ENCODE measurements at regions not wholly inside any gene's neighbourhood (a gene's known extent, or its start where the extent isn't known, plus 50 kb on each side); places are given as distances from the start of the nearest gene placed in this dataset.

DNA sequence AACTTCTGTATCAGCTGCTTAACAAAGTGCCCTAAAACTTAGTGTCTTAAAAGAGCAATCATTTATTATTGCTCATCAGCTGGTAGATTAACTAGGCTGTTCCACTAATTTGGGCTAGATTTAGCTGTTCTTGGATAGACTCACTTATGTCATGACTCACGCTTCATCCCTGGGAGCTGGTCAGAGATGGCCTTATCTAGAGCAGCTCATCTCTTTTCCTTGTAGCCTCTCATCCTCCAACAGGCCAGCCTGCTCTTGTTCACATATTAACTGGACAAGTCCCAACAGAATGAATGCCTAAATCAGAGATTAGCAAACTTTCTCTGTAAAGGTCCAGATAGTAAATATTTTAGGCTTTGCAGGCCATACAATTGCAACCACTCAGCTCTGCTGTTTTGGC lies 66.9 kb upstream of the PLAAT1 start:
- TF ChIP-seq, protein P1, sequence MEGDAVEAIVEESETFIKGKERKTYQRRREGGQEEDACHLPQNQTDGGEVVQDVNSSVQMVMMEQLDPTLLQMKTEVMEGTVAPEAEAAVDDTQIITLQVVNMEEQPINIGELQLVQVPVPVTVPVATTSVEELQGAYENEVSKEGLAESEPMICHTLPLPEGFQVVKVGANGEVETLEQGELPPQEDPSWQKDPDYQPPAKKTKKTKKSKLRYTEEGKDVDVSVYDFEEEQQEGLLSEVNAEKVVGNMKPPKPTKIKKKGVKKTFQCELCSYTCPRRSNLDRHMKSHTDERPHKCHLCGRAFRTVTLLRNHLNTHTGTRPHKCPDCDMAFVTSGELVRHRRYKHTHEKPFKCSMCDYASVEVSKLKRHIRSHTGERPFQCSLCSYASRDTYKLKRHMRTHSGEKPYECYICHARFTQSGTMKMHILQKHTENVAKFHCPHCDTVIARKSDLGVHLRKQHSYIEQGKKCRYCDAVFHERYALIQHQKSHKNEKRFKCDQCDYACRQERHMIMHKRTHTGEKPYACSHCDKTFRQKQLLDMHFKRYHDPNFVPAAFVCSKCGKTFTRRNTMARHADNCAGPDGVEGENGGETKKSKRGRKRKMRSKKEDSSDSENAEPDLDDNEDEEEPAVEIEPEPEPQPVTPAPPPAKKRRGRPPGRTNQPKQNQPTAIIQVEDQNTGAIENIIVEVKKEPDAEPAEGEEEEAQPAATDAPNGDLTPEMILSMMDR (IDR thresholded peaks at IDR 0.05; ENCODE audit: insufficient read depth, low read depth, low read length): no peak
- no peak for TF ChIP-seq EZH2 (IDR thresholded peaks at IDR 0.05; ENCODE audit: insufficient read depth, low read length)

Data from astrocyte (in vitro differentiated cells and primary cell).